GF-D8 (cell line): ENCODE measurements at regions not wholly inside any gene's neighbourhood (a gene's known extent, or its start where the extent isn't known, plus 50 kb on each side); places are given as distances from the start of the nearest gene placed in this dataset.
"Not testable (repeated sequence)": the region's sequence is repeated elsewhere in the genome, so short reads cannot be mapped to it uniquely, and the experiment has no call there.

ENCODE experiments used
- DNase-seq: peaks from one replicate; lab custom pipeline; 2025; lab: John Stamatoyannopoulos, UW

DNA sequence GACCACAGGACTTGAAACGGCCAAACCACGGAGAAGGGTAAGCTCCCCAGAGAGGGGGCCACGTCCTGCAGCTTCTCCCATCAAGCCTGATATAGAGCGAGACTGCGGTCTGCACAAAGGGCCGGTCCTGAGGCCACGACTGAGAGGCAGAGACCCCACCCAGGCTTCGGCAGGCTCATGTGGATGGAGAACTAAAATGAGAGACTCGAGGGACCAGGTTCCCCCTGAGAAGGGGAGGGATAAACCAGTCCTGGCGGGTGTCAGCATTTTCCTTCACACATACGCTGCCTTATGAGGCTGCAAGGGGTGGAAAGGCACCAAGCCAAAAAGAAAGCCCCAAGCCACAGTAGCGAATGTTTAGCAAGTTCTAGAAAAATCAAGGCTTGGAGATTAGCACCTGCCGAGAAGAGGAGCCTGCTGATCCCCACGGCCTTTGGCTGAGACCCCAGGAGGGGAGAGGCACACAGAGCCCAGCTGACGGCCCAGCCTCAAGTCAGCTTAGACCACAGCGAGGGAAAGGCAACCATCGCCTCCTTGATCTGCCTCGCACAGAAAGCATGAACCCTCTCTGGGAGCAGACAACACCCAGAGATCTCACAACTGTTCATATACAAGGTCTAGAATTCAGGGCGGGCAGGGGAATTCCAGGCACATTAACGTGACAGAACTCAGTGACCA is 92.6 kb upstream of the RNF32 start:
- no peak for DNase-seq

DNA sequence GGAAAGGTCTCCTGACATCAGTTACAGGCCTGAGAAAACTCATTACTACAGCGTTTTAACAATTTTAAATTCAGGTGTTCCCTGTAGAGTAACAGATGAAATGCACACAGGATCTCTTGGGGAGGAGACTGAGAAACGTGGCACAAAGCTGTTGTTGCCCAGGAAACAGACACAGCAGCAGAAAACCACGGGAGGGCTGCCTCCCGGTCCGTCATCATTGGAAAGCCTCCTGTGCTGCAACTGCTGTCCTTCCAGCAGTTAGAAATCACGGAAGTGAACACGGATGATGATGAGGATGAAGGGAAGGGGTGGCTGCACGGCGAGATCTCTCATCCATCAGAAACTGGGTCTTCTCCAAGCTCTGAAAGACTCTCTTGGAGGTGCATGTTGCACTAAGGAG is 94.6 kb upstream of the RNF32 start:
- no peak for DNase-seq

DNA sequence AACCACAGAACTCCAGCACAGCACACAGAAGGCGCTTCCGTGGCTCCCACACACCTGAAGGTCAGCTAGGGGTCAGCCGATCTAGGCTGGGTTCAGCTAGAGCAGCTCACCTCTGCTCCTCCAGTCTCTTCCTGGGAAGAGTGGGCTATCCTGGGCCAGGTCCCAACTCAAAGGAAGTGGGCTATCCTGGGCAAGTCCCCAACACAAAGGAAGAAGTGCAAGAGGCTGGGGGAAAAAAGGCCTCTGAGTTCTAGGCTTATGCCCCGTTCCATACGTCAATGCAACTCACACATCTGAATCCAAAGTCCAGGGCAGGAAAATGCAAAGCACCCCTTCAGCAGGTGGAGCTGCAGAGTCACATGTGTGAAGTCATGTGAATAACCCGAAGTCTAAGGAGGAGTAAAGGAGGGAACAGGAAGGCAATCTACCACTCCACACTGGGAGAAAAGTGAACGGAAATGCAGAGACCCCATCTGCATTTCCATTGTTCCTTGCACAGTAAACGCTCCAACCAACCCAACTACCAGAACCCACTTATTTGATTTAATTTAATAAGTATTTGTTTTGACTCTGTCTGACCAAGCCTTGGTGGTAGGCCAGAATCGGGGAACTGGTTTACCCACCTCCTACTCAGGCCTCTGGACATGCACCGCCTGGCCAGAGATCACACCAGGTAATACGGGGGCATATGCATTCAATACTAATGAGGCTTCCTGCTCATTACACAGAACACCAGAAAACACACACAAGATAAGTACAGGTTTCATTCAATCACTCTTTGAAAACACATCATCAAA is 95.5 kb upstream of the RNF32 start:
- DNase-seq: no peak

DNA sequence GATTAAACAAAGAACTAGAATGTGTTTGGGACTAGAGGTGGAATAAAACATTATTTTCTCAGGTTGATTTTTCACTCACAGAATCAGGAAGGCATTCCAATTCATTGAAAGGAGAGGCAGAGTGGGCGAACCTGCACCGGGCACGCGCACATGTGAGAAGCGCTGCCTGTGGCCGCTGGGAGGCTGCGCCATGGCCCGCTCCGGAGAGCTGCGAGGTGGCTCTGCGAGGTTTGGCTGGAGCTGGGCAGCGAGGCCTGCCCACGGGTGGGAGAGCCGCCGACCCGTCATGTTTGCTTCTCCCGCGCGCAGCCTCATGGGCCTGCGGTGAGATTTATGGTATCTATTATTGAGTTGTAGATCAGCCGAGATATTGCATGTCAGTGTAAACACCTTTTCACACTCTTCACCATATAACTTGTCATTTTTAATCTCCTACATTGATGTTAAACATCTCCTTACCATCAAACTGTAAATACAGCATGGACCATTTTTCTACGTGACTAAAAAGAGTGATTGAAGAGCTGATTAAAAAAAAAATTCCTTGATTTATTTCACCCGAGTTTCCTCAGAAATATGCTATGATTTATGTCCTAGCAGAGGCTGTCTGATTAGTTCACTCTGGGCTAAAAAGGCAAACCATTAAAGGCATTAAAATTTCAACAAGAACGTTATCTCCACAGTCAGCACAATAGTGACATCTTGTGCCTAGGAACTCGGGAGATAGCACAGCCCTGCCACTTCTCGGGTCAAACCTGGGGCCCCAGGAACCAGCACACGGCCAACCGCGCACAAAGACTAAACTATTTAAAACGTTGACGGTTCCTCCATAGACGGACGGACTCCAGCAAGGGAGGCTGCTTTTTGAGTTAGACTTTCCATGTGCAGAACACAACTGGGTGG is 96.6 kb upstream of the RNF32 start:
- DNase-seq: no peak

DNA sequence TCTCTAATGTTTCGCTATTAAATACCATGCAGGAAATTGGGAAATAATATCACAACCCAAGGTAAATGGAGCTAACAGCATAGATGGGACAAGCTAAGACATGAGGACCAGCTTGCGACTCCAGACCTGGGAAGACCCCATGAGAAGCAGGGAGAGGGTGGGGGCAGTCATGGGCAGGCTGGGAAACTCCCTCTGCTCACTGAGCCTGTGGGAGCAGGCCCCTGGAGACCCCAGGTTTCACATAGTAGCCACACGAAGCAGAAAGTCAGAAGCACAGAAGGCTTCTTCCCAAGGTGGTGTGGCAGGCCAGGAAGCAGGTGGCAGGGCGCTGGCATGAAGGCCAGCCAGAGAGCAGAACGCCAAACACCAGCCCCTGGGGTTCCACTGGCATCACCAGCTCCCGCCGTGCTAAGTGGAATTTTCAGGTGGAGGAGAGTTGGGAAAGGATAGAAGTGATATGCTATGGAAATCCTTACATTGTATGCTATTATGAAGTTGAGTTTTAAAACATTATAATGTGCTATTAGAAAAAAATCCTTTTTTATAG is 99.9 kb upstream of the RNF32 start:
- no peak for DNase-seq

DNA sequence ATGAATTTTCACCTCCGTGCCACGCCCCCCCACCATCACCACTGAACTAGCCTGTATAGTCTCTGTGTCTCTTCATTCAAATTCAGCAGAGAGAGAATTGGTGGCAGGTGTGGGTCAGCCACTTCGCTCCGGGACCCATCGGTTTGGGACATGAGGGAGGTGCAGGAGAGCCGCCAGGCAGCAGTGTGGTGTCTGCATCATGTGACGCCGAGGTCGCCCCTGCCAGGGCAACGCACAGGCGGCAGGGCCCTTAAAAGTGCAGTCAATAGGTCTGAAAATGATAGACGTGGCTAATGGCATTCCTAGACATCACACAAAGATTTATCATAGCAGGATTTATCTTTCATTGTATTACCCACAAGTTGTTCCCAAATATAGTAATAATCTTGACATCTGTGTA is 100.6 kb upstream of the RNF32 start:
- no peak for DNase-seq

DNA sequence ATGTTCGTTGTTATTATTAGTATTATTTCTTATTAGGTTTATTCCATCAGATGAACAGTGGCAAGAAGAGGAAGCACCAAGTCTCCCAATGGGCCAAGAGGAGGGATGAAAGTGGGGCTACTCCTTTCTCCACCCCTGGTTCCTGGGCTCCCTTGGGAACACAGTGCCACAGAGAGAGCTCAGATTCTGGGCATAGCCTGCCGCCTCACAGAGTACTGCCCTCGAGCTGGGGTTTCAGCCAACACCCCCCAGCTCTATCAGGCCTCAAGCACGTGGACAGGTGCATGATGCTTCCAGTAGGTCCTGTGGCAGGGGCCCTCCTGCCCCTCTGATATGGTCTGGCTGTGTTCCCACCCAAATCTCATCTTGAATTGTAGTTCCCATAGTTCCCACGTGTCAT is 103.6 kb upstream of the RNF32 start:
- no peak for DNase-seq

DNA sequence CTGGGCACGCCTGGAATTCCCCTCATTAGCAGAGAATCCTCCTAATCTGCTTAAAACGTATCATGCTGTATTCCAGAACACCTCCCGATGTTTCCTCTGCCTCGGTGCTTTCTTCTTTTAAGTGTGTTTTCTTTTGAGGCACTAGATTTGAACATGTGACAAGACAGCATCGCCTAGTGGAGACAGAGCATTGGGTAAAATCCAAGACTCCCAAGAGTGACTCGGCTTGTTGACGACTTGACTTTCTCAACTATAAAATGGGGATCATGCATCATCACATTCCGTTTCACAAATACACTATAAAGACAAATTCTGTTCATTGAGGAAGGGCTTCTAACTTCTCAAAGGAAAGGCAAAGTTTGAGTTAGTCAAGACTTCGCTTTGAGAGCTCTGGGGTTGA is 105.6 kb upstream of the RNF32 start:
- no peak for DNase-seq

DNA sequence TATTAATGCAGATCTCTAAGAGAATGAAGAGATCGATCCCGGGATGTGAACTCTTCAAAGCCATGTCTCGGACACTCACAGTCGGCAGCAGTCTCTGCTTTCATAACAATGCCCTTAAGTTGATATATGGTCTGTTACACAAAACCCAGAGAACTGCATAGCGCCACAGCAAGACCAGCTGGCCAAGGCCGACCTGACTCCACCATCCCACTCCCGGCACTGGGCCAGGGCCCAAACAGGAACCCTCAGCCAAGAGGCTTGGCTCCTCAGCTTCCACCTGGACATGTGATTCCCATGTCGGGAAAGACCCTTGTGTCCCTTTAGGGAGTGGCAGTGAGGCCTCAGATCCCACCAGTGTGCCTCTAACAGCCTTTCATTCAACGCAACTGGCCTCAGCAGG is 106.6 kb upstream of the RNF32 start:
- DNase-seq: no peak

DNA sequence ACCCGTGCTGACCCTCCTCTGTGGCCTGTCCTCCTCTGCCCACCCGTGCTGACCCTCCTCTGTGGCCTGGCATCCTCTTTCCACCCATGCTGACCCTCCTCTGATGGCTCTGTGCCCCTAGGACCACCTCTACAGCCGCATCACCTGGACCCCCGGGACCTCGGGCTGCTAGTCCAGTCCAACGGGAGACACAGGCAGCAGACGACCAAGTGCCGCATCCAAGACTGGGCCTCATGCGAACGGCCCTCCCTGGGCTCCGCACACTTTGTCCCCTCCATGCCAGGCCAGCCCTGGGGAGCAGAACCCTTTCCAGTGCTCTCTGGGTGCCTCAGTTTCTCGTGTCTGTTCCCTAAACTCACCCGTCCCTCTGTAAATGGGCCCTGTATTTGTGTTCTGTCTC is 107.2 kb upstream of the RNF32 start:
- DNase-seq: no peak

DNA sequence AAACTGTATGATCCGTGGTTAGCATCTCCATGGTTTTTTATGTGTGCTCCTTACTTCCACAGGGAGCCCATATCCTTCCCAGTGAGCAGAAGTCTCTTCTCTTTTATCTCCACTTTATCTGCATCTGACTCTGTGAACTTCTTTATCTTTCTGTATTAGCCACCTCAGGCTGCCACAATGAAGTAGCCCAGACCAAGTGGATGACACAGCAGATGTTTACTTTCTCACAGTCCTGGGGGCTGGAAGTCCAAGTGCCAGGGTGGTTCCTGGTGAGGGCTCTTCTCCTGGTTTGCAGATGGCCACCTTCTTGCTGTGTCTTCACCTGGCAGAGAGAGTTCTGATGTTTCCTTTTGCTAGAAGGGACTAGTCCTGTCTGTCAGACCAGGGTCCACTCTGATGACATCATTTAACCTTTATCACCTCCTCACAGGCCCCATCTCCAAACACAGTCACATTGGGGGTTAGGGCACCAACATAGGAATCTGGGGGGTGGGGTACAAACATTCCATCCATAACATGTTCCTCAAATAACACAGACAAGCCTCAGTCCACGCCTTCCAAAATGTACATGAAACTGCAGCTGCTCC is 108.5 kb upstream of the RNF32 start:
- no peak for DNase-seq

DNA sequence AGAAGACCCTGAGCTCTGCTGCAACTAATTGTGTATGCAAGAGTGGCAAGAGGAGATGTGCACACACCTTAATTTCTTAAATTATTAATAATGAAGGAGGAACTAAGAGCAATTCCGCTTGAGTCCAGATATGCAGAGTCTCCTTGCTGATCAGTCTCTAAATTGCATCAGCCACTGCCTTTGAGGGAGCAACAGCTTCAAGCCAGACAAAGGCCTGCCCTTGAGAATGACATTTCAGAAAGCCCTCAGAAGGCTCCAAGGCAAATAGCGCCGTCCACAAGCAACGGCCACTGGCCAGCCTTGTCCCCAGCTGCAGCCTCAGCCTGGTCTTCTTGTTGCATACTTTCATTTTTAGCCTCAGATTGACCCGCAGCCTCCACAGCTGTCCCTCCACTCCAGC is 110.6 kb upstream of the RNF32 start:
- DNase-seq: no peak

DNA sequence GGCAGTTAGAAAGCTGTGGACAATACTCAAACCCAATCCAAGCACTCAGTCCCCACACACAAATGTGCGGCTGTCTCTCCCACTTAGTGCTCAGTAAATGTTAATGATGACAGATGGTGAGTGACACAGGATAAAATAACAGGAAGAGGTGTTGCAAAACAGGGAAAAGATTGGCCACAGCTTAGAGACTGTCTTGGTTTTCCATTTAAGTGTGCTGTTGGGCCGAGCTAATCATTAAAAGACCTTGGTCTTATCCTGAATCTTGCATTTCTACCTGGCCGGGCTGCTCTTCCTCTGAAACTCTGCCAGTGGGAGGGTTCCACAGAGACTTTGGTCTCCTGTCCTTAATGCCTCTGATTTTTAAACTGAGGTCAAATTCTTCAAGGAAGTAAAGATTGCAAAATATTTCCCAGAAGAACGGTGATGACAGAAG is 113.1 kb upstream of the RNF32 start:
- DNase-seq: peak; percentile 41

DNA sequence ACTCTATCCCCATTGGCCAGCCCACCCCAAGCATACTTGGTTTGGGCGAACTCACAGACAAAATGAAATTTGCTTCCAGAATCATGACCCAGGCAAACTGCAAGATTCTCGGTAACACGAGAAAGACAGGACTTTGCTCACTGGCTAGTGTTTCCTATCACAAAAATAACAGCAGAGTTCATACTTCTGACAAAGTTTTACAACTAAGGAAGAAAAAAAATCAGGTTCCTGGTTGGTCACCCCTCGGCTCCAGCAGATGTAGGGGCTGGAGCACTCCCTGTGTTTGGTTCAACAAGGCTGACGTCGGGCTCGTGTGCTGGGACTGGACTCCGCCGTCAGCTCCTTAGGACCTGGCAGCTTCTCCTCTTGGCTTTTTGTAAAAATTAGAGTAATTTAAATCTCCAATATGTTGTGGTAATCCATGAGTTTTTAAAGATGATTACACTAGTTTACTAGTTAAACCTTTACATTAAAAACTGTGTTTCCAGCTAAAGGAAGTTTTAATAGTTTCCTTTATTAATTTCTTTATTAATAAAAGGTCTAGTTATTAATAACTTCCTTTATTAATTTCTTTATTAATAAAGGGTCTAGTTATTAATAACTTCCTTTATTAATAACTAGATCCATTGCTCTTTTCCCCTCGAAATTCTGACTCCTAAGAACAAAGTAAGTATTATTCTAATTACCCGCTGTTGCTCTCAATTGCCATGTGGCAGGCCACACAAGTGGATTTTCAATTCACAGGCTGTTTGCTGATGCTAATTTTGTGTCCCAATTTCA is 115.6 kb upstream of the RNF32 start:
- DNase-seq: no peak

DNA sequence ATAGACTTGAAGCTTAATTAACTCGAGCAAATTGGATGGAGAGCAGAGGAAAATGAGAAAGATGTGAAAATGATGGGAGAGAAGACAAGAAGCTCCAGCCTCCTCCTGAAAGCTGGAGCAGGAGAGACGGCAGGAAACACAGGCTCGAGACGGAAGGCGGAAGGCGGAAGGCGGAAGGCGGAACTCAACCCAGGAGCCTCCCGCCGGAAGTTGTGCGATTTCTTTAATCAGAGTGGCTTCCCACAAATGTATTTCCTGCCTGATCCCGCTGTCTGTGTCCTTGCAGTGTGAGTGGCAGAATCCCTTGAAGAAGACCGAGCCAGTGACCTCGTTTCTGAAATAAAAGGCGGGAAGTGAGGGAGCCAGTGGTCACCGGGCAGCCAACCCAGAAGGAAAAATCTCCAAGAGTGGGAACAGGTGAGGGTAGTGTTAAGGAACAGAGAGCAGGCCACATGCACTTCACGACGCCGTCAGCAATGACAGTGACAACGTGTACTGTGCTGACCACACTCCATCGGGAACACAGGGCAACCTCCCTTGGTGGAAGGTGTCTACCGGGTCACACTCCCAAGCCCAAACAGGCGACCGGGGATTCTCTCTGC is 117.0 kb upstream of the RNF32 start:
- DNase-seq: no peak

DNA sequence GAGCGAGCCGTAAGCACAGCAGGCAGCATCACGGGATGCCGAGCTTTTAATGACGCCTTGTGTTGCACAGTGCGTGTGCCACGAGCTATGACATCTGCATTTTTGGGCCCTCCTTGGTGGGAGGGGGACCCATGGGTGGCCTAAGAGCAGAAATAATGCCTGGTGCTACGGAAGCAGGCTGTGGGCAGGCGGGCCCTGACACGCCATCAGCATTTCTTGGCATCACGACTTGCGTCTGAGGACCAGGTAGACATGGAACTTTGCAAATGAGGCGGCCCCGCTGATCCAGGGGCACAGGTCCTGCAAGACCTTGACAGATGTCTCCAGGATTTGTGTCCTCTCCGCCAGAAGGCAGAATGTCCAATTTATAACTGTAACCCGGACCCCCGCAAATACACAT is 117.8 kb upstream of the RNF32 start:
- DNase-seq: no peak

DNA sequence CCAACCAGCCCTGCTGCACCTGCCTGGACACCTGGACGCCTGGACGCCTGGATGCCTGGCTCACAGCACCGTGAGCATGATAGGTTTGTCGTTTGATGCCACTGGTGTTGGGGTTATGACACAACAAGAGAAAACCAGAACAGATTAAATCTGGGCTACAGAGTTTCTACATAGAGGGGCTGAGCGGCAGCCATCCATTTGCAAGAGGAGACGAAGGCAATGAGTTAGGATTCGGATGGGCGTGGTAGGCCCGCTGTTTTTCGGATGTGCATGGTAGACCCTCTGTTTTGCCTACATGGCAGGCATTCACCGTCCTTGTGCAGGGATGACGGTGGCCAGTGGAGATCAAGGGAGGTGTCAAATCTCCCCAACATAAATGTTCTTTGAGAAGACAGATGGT is 121.5 kb upstream of the RNF32 start:
- no peak for DNase-seq

DNA sequence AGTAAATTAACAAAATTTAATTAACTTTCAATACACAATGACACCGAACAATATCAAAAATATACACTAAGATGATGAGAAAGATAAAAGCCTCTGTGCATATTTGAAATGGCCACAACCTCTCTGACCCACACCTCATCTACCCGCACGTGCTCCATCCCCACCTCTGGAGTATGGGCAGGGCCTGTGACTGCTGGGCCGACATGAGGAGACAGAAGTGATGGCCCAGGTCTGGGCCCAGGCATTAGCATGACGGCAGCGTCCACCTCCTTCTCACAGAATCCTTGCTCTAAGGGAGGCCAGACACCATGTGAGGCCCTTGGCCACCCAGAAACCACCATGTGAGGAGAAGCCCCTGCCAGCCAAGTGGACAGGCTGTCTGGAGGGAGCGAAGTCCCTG is 122.1 kb upstream of the RNF32 start:
- DNase-seq: no peak

DNA sequence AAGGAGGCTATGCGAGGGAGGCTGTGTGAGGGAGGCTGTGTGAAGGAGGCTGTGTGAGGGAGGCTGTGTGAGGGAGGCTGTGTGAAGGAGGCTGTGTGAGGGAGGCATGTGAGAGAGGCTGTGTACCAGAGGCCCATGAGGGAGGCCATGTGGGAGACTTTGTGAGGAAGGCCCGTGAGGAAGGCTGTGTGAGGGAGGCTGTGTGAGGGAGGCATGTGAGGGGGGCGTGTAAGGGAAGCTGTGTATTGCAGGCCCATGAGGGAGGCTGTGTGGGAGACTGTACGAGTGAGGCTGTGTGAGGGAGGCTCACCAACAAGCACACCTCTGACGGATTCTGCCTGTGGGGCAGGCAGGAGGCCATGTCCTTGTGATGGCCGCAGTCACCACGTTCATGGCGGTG is 122.7 kb upstream of the RNF32 start:
- DNase-seq: not testable (repeated sequence)

DNA sequence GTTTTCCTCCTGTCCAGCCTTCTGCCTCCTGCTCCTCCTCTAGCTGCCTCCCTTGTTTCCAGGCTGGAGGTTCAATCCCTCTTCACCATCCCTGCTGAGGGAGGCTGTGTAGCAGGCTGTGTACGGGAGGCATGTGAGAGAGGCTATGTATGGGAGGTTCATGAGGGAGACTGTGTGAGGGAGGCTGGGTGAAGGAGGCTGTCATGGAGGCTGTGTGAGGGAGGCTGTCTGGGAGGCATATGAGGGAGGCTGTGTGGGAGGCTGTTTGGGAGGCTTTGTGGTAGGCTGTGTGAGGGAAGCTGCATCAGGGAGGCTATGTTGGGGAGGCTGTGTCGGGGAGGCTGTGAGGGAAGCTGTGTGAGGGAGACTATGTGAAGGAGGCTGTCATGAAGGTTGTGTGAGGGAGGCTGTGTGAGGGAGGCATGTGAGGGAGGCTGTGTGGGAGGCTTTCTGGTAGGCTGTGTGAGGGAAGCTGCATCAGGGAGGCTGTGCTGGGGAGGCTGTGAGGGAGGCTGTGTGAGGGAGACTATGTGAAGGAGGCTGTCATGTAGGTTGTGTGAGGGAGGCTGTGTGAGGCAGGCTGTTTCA is 123.7 kb upstream of the RNF32 start:
- DNase-seq: no peak
